ENCODE measurements at regions not wholly inside any gene's neighbourhood (a gene's known extent, or its start where the extent isn't known, plus 50 kb on each side); places are given as distances from the start of the nearest gene placed in this dataset.

DNA sequence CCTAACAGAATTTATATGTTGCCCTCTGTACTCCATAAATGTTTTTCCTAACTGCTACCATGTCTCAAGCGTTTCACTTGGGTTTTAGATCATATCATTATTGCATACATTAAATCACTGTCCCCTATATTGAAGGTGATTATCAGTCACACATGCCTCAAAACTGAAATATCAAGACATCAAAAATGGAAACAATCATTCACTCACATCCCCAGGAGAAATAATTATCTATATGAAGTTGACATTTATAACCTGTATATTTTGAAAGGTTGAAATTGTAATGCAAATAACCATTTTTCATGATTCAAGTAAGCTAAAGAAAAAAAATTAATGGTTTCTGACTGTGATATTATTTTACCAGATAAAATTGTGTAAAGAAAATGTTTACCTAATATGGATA lies 1695.0 kb downstream of the SLITRK1 start:
- H3K4me1 ChIP-seq (ENCODE audit: control insufficient read depth in 1 of 2, insufficient read depth in 2 of 2, low read length in 2 of 2), result no peaks in the 10 kb centered on the region
- no peak overlapping the region for H3K9ac ChIP-seq (ENCODE audit: insufficient read depth, low read length, poor library complexity, severe bottlenecking)
- H3K27ac ChIP-seq (ENCODE audit: low read depth in 1 of 2, low read length in 2 of 2), result no peak overlapping the region
- H3K4me2 ChIP-seq (replicated peaks; ENCODE audit: extremely low read depth, low read length, poor library complexity, severe bottlenecking), result no peak overlapping the region
- no peak for DNase-seq
- H3K36me3 Mint-ChIP-seq, result no peaks in the 10 kb centered on the region
- intact Hi-C loops (cut with micrococcal nuclease), result no loop called here
- no peak overlapping the region for H3K4me3 ChIP-seq (replicated peaks in 1 of 3; ENCODE audit: low read depth in 2 of 3, low read length in 3 of 3)
- no peaks in the 10 kb centered on the region for H3K27me3 ChIP-seq (ENCODE audit: control insufficient read depth in 2 of 2, insufficient read depth in 2 of 2, low read length in 2 of 2)
- no peak overlapping the region for H3K27ac Mint-ChIP-seq
- no CpG with 5 or more reads among the region's 1 CpG for WGBS (ENCODE audit: insufficient coverage)
- H3K27me3 Mint-ChIP-seq (ENCODE audit: low read depth in 3 of 3), result no peaks in the 10 kb centered on the region
- H3K36me3 ChIP-seq (replicated peaks in 1 of 2; ENCODE audit: control insufficient read depth in 1 of 2, insufficient read depth in 2 of 2, low read length in 2 of 2), result no peaks in the 10 kb centered on the region
- H3K9me3 ChIP-seq (replicated peaks in 1 of 2; ENCODE audit: control insufficient read depth in 1 of 2, insufficient read depth in 1 of 2, low read length in 2 of 2), result peaks cover 2 to 3% of the 10 kb centered on the region in 2 donors
- no peak overlapping the region for H3K4me3 Mint-ChIP-seq
- H3K9me3 Mint-ChIP-seq, result peaks cover 0 to 12% (median 5%) of the 10 kb centered on the region in 7 donors
- H3K79me2 ChIP-seq (ENCODE audit: insufficient read depth, low read length), result no peaks in the 10 kb centered on the region
- no peaks in the 10 kb centered on the region for H4K20me1 ChIP-seq (ENCODE audit: insufficient read depth, low read length)
- TF ChIP-seq, protein P1, sequence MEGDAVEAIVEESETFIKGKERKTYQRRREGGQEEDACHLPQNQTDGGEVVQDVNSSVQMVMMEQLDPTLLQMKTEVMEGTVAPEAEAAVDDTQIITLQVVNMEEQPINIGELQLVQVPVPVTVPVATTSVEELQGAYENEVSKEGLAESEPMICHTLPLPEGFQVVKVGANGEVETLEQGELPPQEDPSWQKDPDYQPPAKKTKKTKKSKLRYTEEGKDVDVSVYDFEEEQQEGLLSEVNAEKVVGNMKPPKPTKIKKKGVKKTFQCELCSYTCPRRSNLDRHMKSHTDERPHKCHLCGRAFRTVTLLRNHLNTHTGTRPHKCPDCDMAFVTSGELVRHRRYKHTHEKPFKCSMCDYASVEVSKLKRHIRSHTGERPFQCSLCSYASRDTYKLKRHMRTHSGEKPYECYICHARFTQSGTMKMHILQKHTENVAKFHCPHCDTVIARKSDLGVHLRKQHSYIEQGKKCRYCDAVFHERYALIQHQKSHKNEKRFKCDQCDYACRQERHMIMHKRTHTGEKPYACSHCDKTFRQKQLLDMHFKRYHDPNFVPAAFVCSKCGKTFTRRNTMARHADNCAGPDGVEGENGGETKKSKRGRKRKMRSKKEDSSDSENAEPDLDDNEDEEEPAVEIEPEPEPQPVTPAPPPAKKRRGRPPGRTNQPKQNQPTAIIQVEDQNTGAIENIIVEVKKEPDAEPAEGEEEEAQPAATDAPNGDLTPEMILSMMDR (IDR thresholded peaks at IDR 0.05), result no peak
- no peak overlapping the region for H2AFZ ChIP-seq (ENCODE audit: insufficient read depth, low read depth, low read length, poor library complexity, severe bottlenecking)
- H3K4me1 Mint-ChIP-seq, result no peaks in the 10 kb centered on the region

DNA sequence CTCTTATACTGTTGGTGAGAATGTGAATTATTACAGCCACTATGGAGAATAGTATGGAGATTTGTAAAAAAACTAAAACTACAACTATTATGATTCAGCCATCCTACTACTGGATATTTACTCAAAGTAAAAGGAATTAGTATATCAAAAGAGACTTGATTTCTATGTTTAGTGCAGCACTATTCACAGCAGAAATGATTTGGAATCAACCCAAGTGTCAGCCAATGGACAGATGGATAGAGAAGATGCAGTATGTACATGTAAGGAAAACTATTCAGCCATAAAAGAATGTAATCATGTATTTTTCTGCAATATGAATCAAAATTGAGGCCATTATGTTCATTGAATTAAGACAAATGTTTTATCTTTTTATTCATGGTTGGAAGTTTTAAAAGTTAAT lies 1705.5 kb downstream of the SLITRK1 start:
- H3K27ac ChIP-seq (ENCODE audit: low read depth in 1 of 2, low read length in 2 of 2), result no peak overlapping the region
- H3K9me3 Mint-ChIP-seq, result peaks cover 0 to 17% (median 2%) of the 10 kb centered on the region in 7 donors
- no peak overlapping the region for H3K9ac ChIP-seq (ENCODE audit: insufficient read depth, low read length, poor library complexity, severe bottlenecking)
- H4K20me1 ChIP-seq (ENCODE audit: insufficient read depth, low read length), result no peaks in the 10 kb centered on the region
- no peaks in the 10 kb centered on the region for H3K27me3 ChIP-seq (ENCODE audit: control insufficient read depth in 2 of 2, insufficient read depth in 2 of 2, low read length in 2 of 2)
- no peak for DNase-seq
- no peak overlapping the region for H2AFZ ChIP-seq (ENCODE audit: insufficient read depth, low read depth, low read length, poor library complexity, severe bottlenecking)
- TF ChIP-seq, protein P1 (IDR thresholded peaks at IDR 0.05), result no peak
- H3K27ac Mint-ChIP-seq, result no peak overlapping the region
- no peaks in the 10 kb centered on the region for H3K27me3 Mint-ChIP-seq (ENCODE audit: low read depth in 3 of 3)
- intact Hi-C loops (cut with micrococcal nuclease), result no loop called here
- H3K4me1 Mint-ChIP-seq, result no peaks in the 10 kb centered on the region
- H3K4me3 ChIP-seq (replicated peaks in 1 of 3; ENCODE audit: low read depth in 2 of 3, low read length in 3 of 3), result no peak overlapping the region
- H3K4me2 ChIP-seq (replicated peaks; ENCODE audit: extremely low read depth, low read length, poor library complexity, severe bottlenecking), result no peak overlapping the region
- no peaks in the 10 kb centered on the region for H3K36me3 Mint-ChIP-seq
- no peaks in the 10 kb centered on the region for H3K79me2 ChIP-seq (ENCODE audit: insufficient read depth, low read length)
- H3K4me1 ChIP-seq (ENCODE audit: control insufficient read depth in 1 of 2, insufficient read depth in 2 of 2, low read length in 2 of 2), result no peaks in the 10 kb centered on the region
- H3K36me3 ChIP-seq (replicated peaks in 1 of 2; ENCODE audit: control insufficient read depth in 1 of 2, insufficient read depth in 2 of 2, low read length in 2 of 2), result no peaks in the 10 kb centered on the region
- peaks cover 0 to 4% of the 10 kb centered on the region in 2 donors for H3K9me3 ChIP-seq (replicated peaks in 1 of 2; ENCODE audit: control insufficient read depth in 1 of 2, insufficient read depth in 1 of 2, low read length in 2 of 2)
- H3K4me3 Mint-ChIP-seq, result no peak overlapping the region

All from CD14-positive monocyte (primary cell).